HG03108 (cell line): ENCODE measurements at regions not wholly inside any gene's neighbourhood (a gene's known extent, or its start where the extent isn't known, plus 50 kb on each side); places are given as distances from the start of the nearest gene placed in this dataset.

ENCODE experiments used
- ATAC-seq: cut with Tn5 transposase; IDR thresholded peaks from one replicate; pipeline ENCODE4 v1.9.1; 2021; ENCODE audit warnings: moderate library complexity; ENCODE audit not compliant: unreplicated experiment

- no peak for ATAC-seq
Measured at GRCh38 chr16:65445313-65446260, 323.7 kb upstream of the CDH11 start.

GRCh38 chr16:65441501-65441900 lies 319.6 kb upstream of the CDH11 start:
- no peak for ATAC-seq

- no peak for ATAC-seq
Measured at GRCh38 chr16:65429504-65430181, 307.8 kb upstream of the CDH11 start.

- ATAC-seq: no peak
Measured at GRCh38 chr16:65426484-65426883, 304.6 kb upstream of the CDH11 start.

- no peak for ATAC-seq
Measured at GRCh38 chr16:65422934-65423333, 301.1 kb upstream of the CDH11 start.

GRCh38 chr16:65421596-65421995 lies 299.7 kb upstream of the CDH11 start:
- ATAC-seq: no peak

GRCh38 chr16:65418435-65418834 lies 296.6 kb upstream of the CDH11 start:
- no peak for ATAC-seq

- no peak for ATAC-seq
Measured at GRCh38 chr16:65415460-65415859, 293.6 kb upstream of the CDH11 start.

- ATAC-seq: no peak
Measured at GRCh38 chr16:65414284-65414984, 292.6 kb upstream of the CDH11 start.

GRCh38 chr16:65413861-65414260 lies 292.0 kb upstream of the CDH11 start:
- ATAC-seq: no peak

GRCh38 chr16:65410801-65411200 lies 288.9 kb upstream of the CDH11 start:
- ATAC-seq: no peak

GRCh38 chr16:65409510-65409909 lies 287.6 kb upstream of the CDH11 start:
- ATAC-seq: no peak

GRCh38 chr16:65406933-65407332 lies 285.1 kb upstream of the CDH11 start:
- ATAC-seq: no peak

- ATAC-seq: no peak
Measured at GRCh38 chr16:65406116-65406515, 284.3 kb upstream of the CDH11 start.

- no peak for ATAC-seq
Measured at GRCh38 chr16:65394281-65394680, 272.4 kb upstream of the CDH11 start.

GRCh38 chr16:65392806-65393565 lies 271.1 kb upstream of the CDH11 start:
- no peak for ATAC-seq

- no peak for ATAC-seq
Measured at GRCh38 chr16:65388592-65388991, 266.7 kb upstream of the CDH11 start.

- no peak for ATAC-seq
Measured at GRCh38 chr16:65386672-65387071, 264.8 kb upstream of the CDH11 start.

GRCh38 chr16:65384441-65384840 lies 262.6 kb upstream of the CDH11 start:
- no peak for ATAC-seq

- no peak for ATAC-seq
Measured at GRCh38 chr16:65377195-65377594, 255.3 kb upstream of the CDH11 start.

GRCh38 chr16:65376601-65377000 lies 254.7 kb upstream of the CDH11 start:
- no peak for ATAC-seq
